CD4-positive, CD25-positive, alpha-beta regulatory T cell (primary cell): ENCODE measurements at regions not wholly inside any gene's neighbourhood (a gene's known extent, or its start where the extent isn't known, plus 50 kb on each side); places are given as distances from the start of the nearest gene placed in this dataset.

Source experiments
- ATAC-seq, 2 donors: fragments of 150-1000 bp; cut with Tn5 transposase; one replicate each; pipeline ENCODE4 v1.10.0; 2021; ENCODE audit warnings: low read depth in 2 of 2, moderate number of reproducible peaks in 2 of 2, moderate library complexity in 1 of 2
- DNase-seq, 3 donors: peaks; one replicate each; pipeline versions ENCODE4 v3.0.0 to v3.0.0-alpha.2; 2012 to 2022; ENCODE audit warnings: mixed read lengths in 1 of 3
- H3K27ac ChIP-seq: one replicate; pipeline ENCODE4 v1.7.0; 2013; ENCODE audit warnings: mild to moderate bottlenecking, low read length; ENCODE audit not compliant: insufficient read depth, poor library complexity, severe bottlenecking
- H3K27me3 ChIP-seq: one replicate; pipeline ENCODE4 v1.7.0; 2013; ENCODE audit warnings: low read length; ENCODE audit not compliant: control insufficient read depth, insufficient read depth
- H3K36me3 ChIP-seq: one replicate; pipeline ENCODE4 v1.7.0; 2013; ENCODE audit warnings: mild to moderate bottlenecking, low read length, moderate library complexity; ENCODE audit not compliant: control insufficient read depth, insufficient read depth
- H3K4me1 ChIP-seq: 2 replicates; pipeline ENCODE4 v1.7.0; 2013; ENCODE audit warnings: mild to moderate bottlenecking, low read length; ENCODE audit not compliant: insufficient read depth, control insufficient read depth, poor library complexity, severe bottlenecking
- H3K4me3 ChIP-seq: one replicate; pipeline ENCODE4 v1.7.0; 2013; ENCODE audit warnings: low read depth, mild to moderate bottlenecking, low read length, moderate library complexity
- H3K9me3 ChIP-seq, 2 experiments: 1 replicate in 1 of 2; 2 replicates in 1 of 2; pipeline ENCODE4 v1.7.0; 2013; ENCODE audit warnings: low read length in 2 of 2, mild to moderate bottlenecking in 1 of 2, moderate library complexity in 1 of 2; ENCODE audit not compliant: control insufficient read depth in 2 of 2
- H3K27ac Mint-ChIP-seq, 3 donors: one replicate each; pipeline ENCODE4 v1.8.0; 2020 to 2022; ENCODE audit warnings: mild to moderate bottlenecking in 3 of 3, mixed read lengths in 3 of 3, moderate library complexity in 2 of 3
- H3K27me3 Mint-ChIP-seq: one replicate; pipeline ENCODE4 v1.8.0; 2022; ENCODE audit warnings: mild to moderate bottlenecking, mixed read lengths
- H3K36me3 Mint-ChIP-seq: one replicate; pipeline ENCODE4 v1.8.0; 2020; ENCODE audit warnings: mixed read lengths
- H3K4me1 Mint-ChIP-seq, 4 donors: one replicate each; pipeline ENCODE4 v1.8.0; 2020 to 2022; ENCODE audit warnings: mixed read lengths in 4 of 4, mild to moderate bottlenecking in 1 of 4
- H3K4me3 Mint-ChIP-seq, 4 donors: one replicate each; pipeline ENCODE4 v1.8.0; 2020 to 2022; ENCODE audit warnings: mild to moderate bottlenecking in 4 of 4, mixed read lengths in 4 of 4, moderate library complexity in 3 of 4
- H3K9me3 Mint-ChIP-seq, 7 donors: one replicate each; pipeline ENCODE4 v1.8.0; 2020 to 2022; ENCODE audit warnings: mixed read lengths in 7 of 7, mild to moderate bottlenecking in 3 of 7, moderate library complexity in 2 of 7

GRCh38 chr3:146975476-146975875 lies 370.3 kb upstream of the PLSCR5 start:
- H3K36me3 Mint-ChIP-seq = no peaks in the 10 kb centered on the region

GRCh38 chr3:146975032-146975431 lies 369.9 kb upstream of the PLSCR5 start:
- Mint-ChIP-seq H3K9me3 (peaks cover 0 to 26% (median 4%) of the 10 kb centered on the region in 7 donors), H3K4me3 (no peak overlapping the region), H3K4me1 (no peaks in the 10 kb centered on the region), H3K36me3 (no peaks in the 10 kb centered on the region), H3K27me3 (no peaks in the 10 kb centered on the region), H3K27ac (no peak overlapping the region)
- Histone ChIP-seq H3K4me1 (no peaks in the 10 kb centered on the region), H3K27ac (no peak overlapping the region), H3K27me3 (no peaks in the 10 kb centered on the region), H3K4me3 (no peak overlapping the region), H3K36me3 (no peaks in the 10 kb centered on the region), H3K9me3 (no peaks in the 10 kb centered on the region)
- no peak for DNase-seq
- no peak for ATAC-seq

More at GRCh38 chr3:146975476-146975875, 370.3 kb upstream of the PLSCR5 start:
- H3K9me3 Mint-ChIP-seq = peaks cover 0 to 23% (median 4%) of the 10 kb centered on the region in 7 donors
- no peak overlapping the region for H3K4me3 Mint-ChIP-seq
- H3K27me3 Mint-ChIP-seq = no peaks in the 10 kb centered on the region
- no peaks in the 10 kb centered on the region for H3K4me1 Mint-ChIP-seq
- H3K27me3 ChIP-seq = no peaks in the 10 kb centered on the region
- H3K27ac ChIP-seq = no peak overlapping the region
- H3K4me3 ChIP-seq = no peak overlapping the region
- ATAC-seq (no peak), DNase-seq (no peak)
- H3K9me3 ChIP-seq = no peaks in the 10 kb centered on the region
- no peaks in the 10 kb centered on the region for H3K36me3 ChIP-seq
- no peaks in the 10 kb centered on the region for H3K4me1 ChIP-seq
- no peak overlapping the region for H3K27ac Mint-ChIP-seq

GRCh38 chr3:146974001-146974400 lies 368.9 kb upstream of the PLSCR5 start:
- Histone ChIP-seq H3K4me1 (no peaks in the 10 kb centered on the region), H3K36me3 (no peaks in the 10 kb centered on the region), H3K27ac (no peak overlapping the region), H3K9me3 (no peaks in the 10 kb centered on the region), H3K27me3 (no peaks in the 10 kb centered on the region), H3K4me3 (no peak overlapping the region)
- Mint-ChIP-seq H3K4me3 (no peak overlapping the region), H3K36me3 (no peaks in the 10 kb centered on the region), H3K4me1 (no peaks in the 10 kb centered on the region), H3K9me3 (peaks cover 0 to 28% (median 3%) of the 10 kb centered on the region in 7 donors), H3K27me3 (no peaks in the 10 kb centered on the region), H3K27ac (no peak overlapping the region)
- ATAC-seq (no peak), DNase-seq (no peak)

- no peaks in the 10 kb centered on the region for H3K27me3 Mint-ChIP-seq
- Histone ChIP-seq H3K27me3 (no peaks in the 10 kb centered on the region), H3K4me3 (no peak overlapping the region), H3K9me3 (no peaks in the 10 kb centered on the region), H3K36me3 (no peaks in the 10 kb centered on the region), H3K27ac (no peak overlapping the region), H3K4me1 (no peaks in the 10 kb centered on the region)
- H3K4me3 Mint-ChIP-seq = no peak overlapping the region
- no peak overlapping the region for H3K27ac Mint-ChIP-seq
- H3K9me3 Mint-ChIP-seq = peaks cover 0 to 28% (median 2%) of the 10 kb centered on the region in 7 donors
- DNase-seq (no peak), ATAC-seq (no peak)
- H3K4me1 Mint-ChIP-seq = no peaks in the 10 kb centered on the region
- H3K36me3 Mint-ChIP-seq = no peaks in the 10 kb centered on the region
Observed at GRCh38 chr3:146972726-146973125, 367.6 kb upstream of the PLSCR5 start.

- no peak overlapping the region for H3K4me3 Mint-ChIP-seq
- no peaks in the 10 kb centered on the region for H3K27me3 ChIP-seq
- ATAC-seq (no peak), DNase-seq (no peak)
- no peak overlapping the region for H3K27ac ChIP-seq
- H3K4me1 Mint-ChIP-seq = no peaks in the 10 kb centered on the region
- H3K27ac Mint-ChIP-seq = no peak overlapping the region
- no peaks in the 10 kb centered on the region for H3K36me3 ChIP-seq
- peaks cover 1 to 19% (median 5%) of the 10 kb centered on the region in 7 donors for H3K9me3 Mint-ChIP-seq
- no peaks in the 10 kb centered on the region for H3K4me1 ChIP-seq
- no peaks in the 10 kb centered on the region for H3K36me3 Mint-ChIP-seq
- H3K27me3 Mint-ChIP-seq = no peaks in the 10 kb centered on the region
- no peaks in the 10 kb centered on the region for H3K9me3 ChIP-seq
- no peak overlapping the region for H3K4me3 ChIP-seq
Observed at GRCh38 chr3:146970236-146970635, 365.1 kb upstream of the PLSCR5 start.

GRCh38 chr3:146969356-146969755 lies 364.2 kb upstream of the PLSCR5 start:
- no peak for DNase-seq
- no peak overlapping the region for H3K27ac Mint-ChIP-seq
- H3K9me3 Mint-ChIP-seq = peaks cover 1 to 17% (median 6%) of the 10 kb centered on the region in 7 donors

GRCh38 chr3:146968204-146968651 lies 363.1 kb upstream of the PLSCR5 start:
- DNase-seq = no peak
- no peaks in the 10 kb centered on the region for H3K27me3 Mint-ChIP-seq
- Histone ChIP-seq H3K36me3 (no peaks in the 10 kb centered on the region), H3K9me3 (no peaks in the 10 kb centered on the region), H3K4me3 (no peak overlapping the region), H3K27ac (no peak overlapping the region), H3K27me3 (no peaks in the 10 kb centered on the region), H3K4me1 (no peaks in the 10 kb centered on the region)
- no peak overlapping the region for H3K4me3 Mint-ChIP-seq
- no peaks in the 10 kb centered on the region for H3K36me3 Mint-ChIP-seq
- ATAC-seq = no peak
- no peaks in the 10 kb centered on the region for H3K4me1 Mint-ChIP-seq
- no peak overlapping the region for H3K27ac Mint-ChIP-seq
- peaks cover 1 to 16% (median 6%) of the 10 kb centered on the region in 7 donors for H3K9me3 Mint-ChIP-seq

More at GRCh38 chr3:146969356-146969755, 364.2 kb upstream of the PLSCR5 start:
- no peaks in the 10 kb centered on the region for H3K4me1 Mint-ChIP-seq
- Histone ChIP-seq H3K27me3 (no peaks in the 10 kb centered on the region), H3K4me1 (no peaks in the 10 kb centered on the region), H3K9me3 (no peaks in the 10 kb centered on the region), H3K4me3 (no peak overlapping the region), H3K36me3 (no peaks in the 10 kb centered on the region), H3K27ac (no peak overlapping the region)
- H3K36me3 Mint-ChIP-seq = no peaks in the 10 kb centered on the region
- no peak for ATAC-seq
- H3K27me3 Mint-ChIP-seq = no peaks in the 10 kb centered on the region
- no peak overlapping the region for H3K4me3 Mint-ChIP-seq

- no peaks in the 10 kb centered on the region for H3K4me1 Mint-ChIP-seq
- Histone ChIP-seq H3K4me1 (no peaks in the 10 kb centered on the region), H3K9me3 (no peaks in the 10 kb centered on the region), H3K36me3 (no peaks in the 10 kb centered on the region), H3K27ac (no peak overlapping the region), H3K4me3 (no peak overlapping the region), H3K27me3 (no peaks in the 10 kb centered on the region)
- H3K4me3 Mint-ChIP-seq = no peak overlapping the region
- no peaks in the 10 kb centered on the region for H3K27me3 Mint-ChIP-seq
- DNase-seq (no peak), ATAC-seq (no peak)
- H3K36me3 Mint-ChIP-seq = no peaks in the 10 kb centered on the region
- peaks cover 1 to 18% (median 7%) of the 10 kb centered on the region in 7 donors for H3K9me3 Mint-ChIP-seq
- no peak overlapping the region for H3K27ac Mint-ChIP-seq
Observed at GRCh38 chr3:146967783-146968182, 362.6 kb upstream of the PLSCR5 start.
